ENCODE measurements at regions not wholly inside any gene's neighbourhood (a gene's known extent, or its start where the extent isn't known, plus 50 kb on each side); places are given as distances from the start of the nearest gene placed in this dataset.

DNA sequence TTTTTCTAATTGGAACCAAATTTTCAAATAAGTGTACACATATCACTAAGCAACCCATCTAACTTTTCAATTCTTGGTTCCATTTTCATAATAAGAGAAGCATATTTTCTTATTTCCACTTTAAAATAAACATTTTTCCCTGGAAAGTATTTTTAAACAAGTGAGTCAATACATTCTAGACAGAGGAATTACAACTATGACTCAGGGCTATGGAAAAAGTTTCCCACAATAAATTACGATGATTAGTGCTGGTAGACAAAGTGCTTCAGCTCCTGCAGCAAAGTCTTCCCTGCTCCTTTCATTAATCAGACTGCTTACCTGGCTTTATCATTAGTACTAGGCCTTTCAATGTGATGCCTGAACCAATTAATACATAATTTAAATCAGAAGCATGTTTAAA is 322.5 kb downstream of the HACE1 start:
- CTCF ChIA-PET: no interaction called here
- no peaks in the 10 kb centered on the region for H3K27me3 ChIP-seq (ENCODE audit: control insufficient read depth, insufficient read depth, low read length)
- ATAC-seq (no peak), DNase-seq (ENCODE audit: low read depth, low spot score) (no peak)
- H3K27ac ChIP-seq (ENCODE audit: low read length): no peak overlapping the region
- no peak overlapping the region for H3K4me3 ChIP-seq (ENCODE audit: low read depth in 2 of 2, low read length in 2 of 2)
- H3K4me1 ChIP-seq (ENCODE audit: control insufficient read depth, insufficient read depth, low read length): no peaks in the 10 kb centered on the region
- POLR2A ChIA-PET: no interaction called here
- no peaks in the 10 kb centered on the region for H3K36me3 ChIP-seq (ENCODE audit: control insufficient read depth, insufficient read depth, low read length)
- in situ Hi-C loops (cut with HindIII; ENCODE audit: low pct_unique_long_range_greater_than_20kb, low sequenced_read_pairs): no loop called here
- no peak for TF ChIP-seq TCF7L2 (IDR thresholded peaks at IDR 0.05; ENCODE audit: low read depth, low read length)
- no peak for TF ChIP-seq SIN3A (IDR thresholded peaks at IDR 0.05; ENCODE audit: borderline replicate concordance, insufficient read depth, low read depth, low read length)
- no peak for TF ChIP-seq CTCF (IDR thresholded peaks at IDR 0.05)
- TF ChIP-seq, protein P1, sequence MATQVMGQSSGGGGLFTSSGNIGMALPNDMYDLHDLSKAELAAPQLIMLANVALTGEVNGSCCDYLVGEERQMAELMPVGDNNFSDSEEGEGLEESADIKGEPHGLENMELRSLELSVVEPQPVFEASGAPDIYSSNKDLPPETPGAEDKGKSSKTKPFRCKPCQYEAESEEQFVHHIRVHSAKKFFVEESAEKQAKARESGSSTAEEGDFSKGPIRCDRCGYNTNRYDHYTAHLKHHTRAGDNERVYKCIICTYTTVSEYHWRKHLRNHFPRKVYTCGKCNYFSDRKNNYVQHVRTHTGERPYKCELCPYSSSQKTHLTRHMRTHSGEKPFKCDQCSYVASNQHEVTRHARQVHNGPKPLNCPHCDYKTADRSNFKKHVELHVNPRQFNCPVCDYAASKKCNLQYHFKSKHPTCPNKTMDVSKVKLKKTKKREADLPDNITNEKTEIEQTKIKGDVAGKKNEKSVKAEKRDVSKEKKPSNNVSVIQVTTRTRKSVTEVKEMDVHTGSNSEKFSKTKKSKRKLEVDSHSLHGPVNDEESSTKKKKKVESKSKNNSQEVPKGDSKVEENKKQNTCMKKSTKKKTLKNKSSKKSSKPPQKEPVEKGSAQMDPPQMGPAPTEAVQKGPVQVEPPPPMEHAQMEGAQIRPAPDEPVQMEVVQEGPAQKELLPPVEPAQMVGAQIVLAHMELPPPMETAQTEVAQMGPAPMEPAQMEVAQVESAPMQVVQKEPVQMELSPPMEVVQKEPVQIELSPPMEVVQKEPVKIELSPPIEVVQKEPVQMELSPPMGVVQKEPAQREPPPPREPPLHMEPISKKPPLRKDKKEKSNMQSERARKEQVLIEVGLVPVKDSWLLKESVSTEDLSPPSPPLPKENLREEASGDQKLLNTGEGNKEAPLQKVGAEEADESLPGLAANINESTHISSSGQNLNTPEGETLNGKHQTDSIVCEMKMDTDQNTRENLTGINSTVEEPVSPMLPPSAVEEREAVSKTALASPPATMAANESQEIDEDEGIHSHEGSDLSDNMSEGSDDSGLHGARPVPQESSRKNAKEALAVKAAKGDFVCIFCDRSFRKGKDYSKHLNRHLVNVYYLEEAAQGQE (IDR thresholded peaks at IDR 0.05; ENCODE audit: insufficient read depth in 1 of 2, low read depth in 2 of 2, low read length in 1 of 2): no peak
- TF ChIP-seq POLR2AphosphoS5 (IDR thresholded peaks at IDR 0.05; ENCODE audit: low read depth, low read length): no peak
- no peaks in the 10 kb centered on the region for H3K9me3 ChIP-seq (ENCODE audit: control insufficient read depth, insufficient read depth, low read depth, low read length)
- BruUV-seq (replicated peaks): no TSS peak
- intact Hi-C loops (cut with micrococcal nuclease; ENCODE audit: unreplicated experiment): no loop called here

- no TSS peak for BruUV-seq (replicated peaks)
- ChIA-PET CTCF (no interaction called here), POLR2A (no interaction called here)
- TF ChIP-seq CTCF (IDR thresholded peaks at IDR 0.05): no peak
- TF ChIP-seq TCF7L2 (IDR thresholded peaks at IDR 0.05; ENCODE audit: low read depth, low read length): no peak
- TF ChIP-seq POLR2AphosphoS5 (IDR thresholded peaks at IDR 0.05; ENCODE audit: low read depth, low read length): no peak
- TF ChIP-seq SIN3A (IDR thresholded peaks at IDR 0.05; ENCODE audit: borderline replicate concordance, insufficient read depth, low read depth, low read length): no peak
- TF ChIP-seq, protein P1 (IDR thresholded peaks at IDR 0.05; ENCODE audit: insufficient read depth in 1 of 2, low read depth in 2 of 2, low read length in 1 of 2): no peak
- H3K27ac ChIP-seq (ENCODE audit: low read length): no peak overlapping the region
- no peaks in the 10 kb centered on the region for H3K27me3 ChIP-seq (ENCODE audit: control insufficient read depth, insufficient read depth, low read length)
- no peaks in the 10 kb centered on the region for H3K9me3 ChIP-seq (ENCODE audit: control insufficient read depth, insufficient read depth, low read depth, low read length)
- no peak for DNase-seq (ENCODE audit: low read depth, low spot score)
- H3K4me1 ChIP-seq (ENCODE audit: control insufficient read depth, insufficient read depth, low read length): no peaks in the 10 kb centered on the region
- no peak overlapping the region for H3K4me3 ChIP-seq (ENCODE audit: low read depth in 2 of 2, low read length in 2 of 2)
- in situ Hi-C loops (cut with HindIII; ENCODE audit: low pct_unique_long_range_greater_than_20kb, low sequenced_read_pairs) (no loop called here), intact Hi-C loops (cut with micrococcal nuclease; ENCODE audit: unreplicated experiment) (no loop called here)
- no peaks in the 10 kb centered on the region for H3K36me3 ChIP-seq (ENCODE audit: control insufficient read depth, insufficient read depth, low read length)
- ATAC-seq: no peak
Measured at GRCh38 chr6:104532462-104532861, 327.3 kb downstream of the HACE1 start.

Data from Panc1 (cell line).